ENCODE measurements at regions not wholly inside any gene's neighbourhood (a gene's known extent, or its start where the extent isn't known, plus 50 kb on each side); places are given as distances from the start of the nearest gene placed in this dataset.

DNA sequence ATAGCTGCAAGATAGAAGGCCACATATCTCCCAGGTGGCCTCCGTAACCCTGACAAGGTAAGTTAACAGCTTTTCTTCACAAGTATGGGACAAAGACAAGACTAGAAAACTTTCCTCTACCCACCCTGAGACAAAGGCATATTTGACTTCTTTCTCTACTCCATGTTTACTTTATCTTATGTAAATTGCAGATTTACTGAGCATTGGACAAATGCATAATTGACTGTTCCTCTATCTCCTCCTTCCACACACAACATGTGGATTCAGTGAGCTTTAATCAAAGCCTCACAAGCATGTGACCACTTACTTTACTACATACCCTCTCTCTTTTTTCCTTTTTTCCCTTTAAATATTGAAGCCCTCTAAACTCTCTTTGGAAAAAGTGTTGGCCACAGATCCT lies 289.1 kb upstream of the TMTC1 start:
- intact Hi-C loops (cut with DNase I), result no loop called here
- DNase-seq (ENCODE audit: low spot score), result no peak

DNA sequence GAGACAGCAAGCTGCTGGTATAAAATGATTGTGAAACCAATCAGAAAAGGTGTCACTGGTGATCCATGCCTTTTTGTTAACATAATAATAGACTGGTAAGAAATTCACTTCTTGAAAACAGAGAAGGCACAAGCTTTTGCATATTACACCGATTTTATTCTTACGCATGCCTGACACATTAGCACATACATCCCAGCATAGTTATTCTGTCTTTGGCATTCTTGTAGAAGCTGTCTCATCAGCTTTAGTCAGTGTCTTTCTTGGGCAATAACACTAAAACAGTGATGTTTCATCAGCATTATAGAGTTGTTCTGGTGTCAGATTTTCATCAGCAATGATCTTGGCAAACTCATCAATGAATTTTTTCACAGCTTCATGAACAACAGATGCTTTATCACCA lies 283.4 kb upstream of the TMTC1 start:
- intact Hi-C loops (cut with DNase I), result no loop called here
- DNase-seq (ENCODE audit: low spot score), result no peak

DNA sequence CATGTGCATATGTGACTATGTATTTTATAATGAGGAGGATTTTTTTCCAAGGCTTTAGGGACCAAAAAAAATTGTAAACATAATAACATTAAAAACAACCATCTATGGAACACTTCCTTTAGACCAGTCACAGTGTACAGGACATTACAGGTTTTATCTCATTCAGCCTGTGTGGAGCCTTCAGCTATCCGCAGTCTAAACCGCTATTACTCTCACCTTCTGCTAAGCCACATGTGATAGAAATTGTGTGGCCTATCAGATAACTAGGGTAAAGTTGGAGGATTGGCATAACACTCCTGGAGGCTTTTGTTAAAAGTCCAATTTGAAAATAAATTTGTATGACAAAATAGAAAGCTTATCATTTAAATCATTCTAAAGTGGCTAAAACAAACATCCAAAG lies 281.2 kb upstream of the TMTC1 start:
- no peak for DNase-seq (ENCODE audit: low spot score)
- intact Hi-C loops (cut with DNase I), result no loop called here

DNA sequence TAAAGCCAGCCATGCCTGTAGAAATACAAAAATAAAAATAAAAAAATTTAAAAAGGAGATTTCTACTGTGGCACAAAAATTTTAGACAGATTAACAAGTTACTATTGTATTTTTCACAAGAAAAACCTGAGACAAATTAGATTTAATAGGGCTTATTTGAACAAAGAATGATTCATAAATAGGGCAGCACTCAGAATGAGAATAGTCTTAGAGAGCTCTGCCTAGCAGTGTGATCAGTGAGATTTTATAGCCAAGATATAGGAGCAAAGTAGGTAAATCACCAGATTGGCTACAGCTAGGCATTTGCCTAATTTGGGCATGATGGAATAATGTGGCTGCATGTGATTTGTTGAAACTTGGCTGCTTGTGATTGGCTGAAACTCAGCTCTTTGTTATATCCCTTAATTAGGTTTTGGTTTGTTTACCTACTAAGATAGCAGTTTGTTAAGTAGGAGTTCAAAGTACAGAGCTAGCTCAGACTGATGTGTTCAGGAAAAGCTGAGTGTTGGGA lies 279.7 kb upstream of the TMTC1 start:
- DNase-seq (ENCODE audit: low spot score), result no peak
- intact Hi-C loops (cut with DNase I), result no loop called here

DNA sequence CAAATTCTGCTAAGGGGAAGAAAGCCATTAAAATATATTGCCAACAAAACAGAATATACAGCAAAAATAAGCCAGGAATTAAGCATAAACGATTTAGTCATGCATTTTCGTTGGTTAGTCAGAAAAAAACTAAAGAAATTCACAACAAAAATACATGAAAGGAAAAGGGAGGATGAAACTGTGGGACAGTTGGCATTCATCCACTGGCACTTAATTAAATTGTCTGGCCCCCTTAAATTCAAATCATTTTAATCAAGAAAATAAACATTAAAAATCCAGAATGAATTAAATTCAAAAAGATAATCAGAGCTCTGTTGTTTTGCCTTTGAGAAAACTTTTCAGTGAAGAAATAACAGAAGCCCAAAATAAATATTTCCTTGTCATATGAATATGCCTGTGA lies 264.6 kb upstream of the TMTC1 start:
- intact Hi-C loops (cut with DNase I), result no loop called here
- no peak for DNase-seq (ENCODE audit: low spot score)

DNA sequence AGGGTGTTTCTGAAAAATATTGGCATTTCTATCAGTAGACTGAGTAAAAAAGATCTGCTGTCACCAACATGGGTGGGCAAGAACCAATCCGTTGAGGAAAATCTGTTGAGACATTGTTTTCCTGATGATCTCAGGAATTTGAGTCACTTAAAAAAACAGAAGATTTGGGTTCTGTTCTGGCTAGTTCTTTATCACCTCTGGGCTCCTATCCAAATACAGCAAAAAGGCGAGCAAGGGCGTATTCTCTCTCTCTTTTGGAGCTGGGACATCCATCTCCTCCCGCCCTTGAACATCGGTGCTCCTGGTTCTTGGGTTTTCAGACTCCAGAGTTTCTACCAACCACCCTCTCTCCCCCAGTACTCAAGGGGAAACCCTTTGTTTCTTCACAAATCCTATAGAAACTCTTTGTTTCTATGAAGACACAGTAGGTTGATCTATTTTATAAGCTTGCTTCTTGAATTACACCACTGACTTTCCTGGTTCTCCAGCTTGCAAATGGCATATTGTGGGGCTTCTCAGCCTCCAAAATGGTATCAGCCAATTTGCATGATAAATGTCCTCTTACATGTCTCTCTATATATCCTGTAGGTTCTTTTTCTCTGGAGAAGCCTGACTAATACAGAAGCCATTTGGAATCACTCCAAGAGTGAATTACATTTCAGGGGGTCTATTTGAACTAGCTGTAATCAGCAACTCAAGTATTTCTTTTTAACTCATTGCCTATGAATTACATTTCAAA lies 263.9 kb upstream of the TMTC1 start:
- DNase-seq (ENCODE audit: low spot score), result no peak
- intact Hi-C loops (cut with DNase I), result no loop called here

DNA sequence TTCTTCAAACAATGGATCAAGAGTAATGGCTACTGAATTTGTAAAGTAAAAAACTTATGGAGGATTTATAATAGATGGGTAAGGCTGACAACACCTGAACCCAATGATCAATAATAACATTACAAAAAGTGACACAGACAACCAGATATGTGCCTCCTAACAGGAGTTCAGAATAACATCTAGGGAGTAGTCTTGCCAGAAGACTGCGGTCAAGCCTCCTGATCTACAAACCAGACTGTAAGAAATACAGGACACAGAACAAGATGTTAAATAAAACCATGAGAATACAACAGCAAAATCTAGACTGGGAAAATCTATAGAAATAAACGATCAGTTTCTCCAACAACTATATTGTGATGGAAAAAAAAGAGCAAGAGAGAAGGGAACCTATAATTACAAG lies 262.6 kb upstream of the TMTC1 start:
- no peak for DNase-seq (ENCODE audit: low spot score)
- intact Hi-C loops (cut with DNase I), result no loop called here

DNA sequence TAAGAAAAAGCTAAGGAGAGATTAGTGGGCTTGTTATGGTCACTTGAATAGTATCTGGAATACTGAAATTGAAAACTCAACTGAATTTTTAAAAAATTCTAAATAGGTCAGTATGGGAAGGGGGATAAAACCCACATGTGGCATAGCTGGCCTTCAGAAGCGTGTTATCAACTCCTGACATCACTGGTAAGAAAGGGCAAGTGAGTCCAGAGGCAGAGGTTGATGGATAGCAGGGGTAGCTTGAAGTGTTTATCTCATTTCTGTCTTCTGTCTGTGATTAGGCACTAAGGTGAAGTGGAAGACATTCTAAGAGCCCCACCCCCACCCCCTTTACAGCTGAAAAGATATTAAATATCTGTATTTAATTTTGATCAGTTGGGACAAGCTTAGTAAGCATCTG lies 261.4 kb upstream of the TMTC1 start:
- no peak for DNase-seq (ENCODE audit: low spot score)
- intact Hi-C loops (cut with DNase I), result no loop called here

DNA sequence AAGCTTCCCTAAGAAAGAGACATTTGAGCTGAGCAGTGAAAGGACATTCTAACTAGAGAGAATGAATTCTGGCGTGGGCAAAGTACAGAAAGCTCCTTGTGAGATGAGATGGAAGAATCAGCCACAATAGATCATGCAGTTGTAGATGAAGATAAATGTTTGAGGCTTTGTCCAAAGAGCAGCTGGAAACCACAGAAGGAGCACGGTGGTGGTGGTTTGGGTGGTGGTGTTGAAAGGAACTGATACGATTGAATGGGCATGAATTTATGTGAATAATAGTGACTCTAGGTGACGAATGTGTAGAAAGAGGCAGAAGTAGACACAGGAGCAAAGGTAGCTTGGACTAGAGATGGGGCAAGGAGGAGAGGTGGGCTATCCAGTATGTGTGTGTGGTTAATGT lies 260.5 kb upstream of the TMTC1 start:
- DNase-seq (ENCODE audit: low spot score), result no peak
- intact Hi-C loops (cut with DNase I), result no loop called here

DNA sequence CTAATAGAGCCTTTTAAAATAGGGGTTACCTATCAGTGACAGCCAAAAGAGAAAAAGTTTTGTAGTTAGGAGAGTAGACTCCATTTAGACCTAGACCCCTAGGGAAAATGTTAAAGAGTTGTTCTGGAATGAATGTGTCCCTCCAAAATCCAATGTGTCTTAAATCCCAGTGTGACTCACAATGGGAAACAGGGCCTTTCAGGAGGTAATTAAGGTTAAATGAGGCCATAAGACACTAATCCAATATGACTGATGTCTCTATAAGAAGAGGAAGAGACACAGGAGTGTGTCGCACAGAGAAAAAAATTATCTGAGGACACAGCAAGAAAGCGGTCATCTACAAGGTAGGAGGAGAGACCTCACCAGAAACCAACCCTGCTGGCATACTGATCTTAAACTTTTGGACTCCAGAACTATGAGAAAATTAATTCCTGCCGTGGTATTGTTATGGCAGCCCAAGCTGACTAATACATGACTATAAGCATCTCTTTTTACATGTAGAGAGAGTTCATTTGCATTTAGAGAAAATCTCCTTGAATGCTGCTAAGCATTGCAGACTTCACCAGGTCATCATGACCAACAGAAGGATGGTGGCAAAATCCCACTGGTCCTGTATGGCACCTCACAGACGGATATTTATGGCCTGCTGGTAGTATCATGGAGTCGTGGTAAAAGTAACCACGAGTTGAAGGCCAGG lies 259.6 kb upstream of the TMTC1 start:
- intact Hi-C loops (cut with DNase I), result no loop called here
- no peak for DNase-seq (ENCODE audit: low spot score)

DNA sequence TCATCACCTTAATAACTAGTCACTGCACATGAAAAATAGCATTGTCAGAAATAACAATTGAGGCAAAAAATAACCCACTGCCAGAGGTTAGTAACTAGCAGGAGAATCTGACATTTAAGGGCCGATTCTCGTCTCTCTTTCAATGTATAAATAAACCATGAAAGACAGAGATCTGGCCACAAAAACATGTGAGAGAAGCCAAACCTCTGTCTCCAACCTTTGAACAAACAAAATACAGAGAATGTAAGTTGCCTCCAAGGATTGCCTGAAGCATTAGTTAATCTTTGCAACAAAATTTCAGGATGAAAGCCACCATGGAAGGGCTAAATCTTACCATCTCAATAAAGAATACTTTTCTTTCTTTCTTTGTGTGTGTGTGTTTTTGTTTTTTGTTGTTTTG lies 257.4 kb upstream of the TMTC1 start:
- intact Hi-C loops (cut with DNase I), result no loop called here
- no peak for DNase-seq (ENCODE audit: low spot score)

DNA sequence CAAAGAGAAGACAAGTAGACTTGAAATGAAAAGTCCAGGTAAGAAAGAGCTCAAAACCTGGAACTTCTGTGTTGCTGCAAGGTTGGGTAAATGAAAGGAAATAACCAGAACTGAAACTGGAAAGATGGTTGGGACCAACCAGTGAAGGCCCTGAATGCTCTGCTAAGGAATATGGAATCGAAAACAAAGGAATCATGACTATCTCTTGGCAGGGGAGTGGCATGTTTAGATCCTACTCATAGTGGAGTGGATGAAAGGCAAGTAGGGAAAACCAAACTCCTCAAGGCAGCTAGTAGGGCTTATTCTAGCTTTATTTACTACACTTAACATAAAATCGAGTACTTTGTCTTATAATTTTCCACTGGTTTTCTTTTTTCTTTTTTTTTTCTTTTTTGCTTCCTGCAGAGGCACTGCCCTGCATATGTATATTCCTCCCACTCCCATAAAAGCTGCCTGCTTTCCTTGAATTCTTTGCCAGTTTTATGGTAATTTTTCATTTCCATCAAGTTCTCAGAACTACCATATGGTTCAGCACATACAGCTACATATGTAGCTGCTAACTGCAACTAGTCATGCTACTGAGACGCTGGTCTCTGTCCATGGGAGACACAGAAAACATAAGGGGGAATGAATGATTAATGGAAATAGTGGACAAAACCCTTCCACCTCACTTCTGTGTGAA lies 247.1 kb upstream of the TMTC1 start:
- intact Hi-C loops (cut with DNase I), result no loop called here
- no peak for DNase-seq (ENCODE audit: low spot score)

DNA sequence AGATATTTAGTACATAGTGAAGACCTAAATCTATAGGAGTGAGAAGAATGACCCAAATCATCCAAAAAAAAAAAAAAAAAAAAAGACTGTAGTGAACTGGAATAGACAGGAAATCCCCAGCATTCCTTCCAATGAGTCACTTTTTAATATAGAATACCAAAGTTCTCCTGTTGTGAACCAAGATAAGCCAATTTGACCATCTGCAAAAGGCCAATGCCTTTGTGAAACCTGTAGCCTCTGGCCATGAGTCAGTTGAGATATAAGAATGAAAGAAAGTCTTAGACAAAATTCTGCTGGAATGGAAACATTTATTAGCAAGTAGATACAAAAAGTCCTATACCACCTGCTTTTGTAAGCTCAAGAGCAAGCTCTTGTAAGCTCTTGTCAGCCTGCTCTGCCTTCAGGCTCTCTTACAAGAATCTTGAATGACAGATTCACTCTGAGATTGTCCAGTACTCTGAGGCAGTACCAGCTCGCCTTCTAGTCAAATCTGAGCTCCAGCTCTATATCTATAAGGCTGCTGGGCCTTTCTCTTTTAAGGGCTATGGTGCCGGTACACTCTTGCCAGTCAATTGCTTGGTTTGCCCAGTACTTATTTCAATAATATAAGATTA lies 243.0 kb upstream of the TMTC1 start:
- no peak for DNase-seq (ENCODE audit: low spot score)

DNA sequence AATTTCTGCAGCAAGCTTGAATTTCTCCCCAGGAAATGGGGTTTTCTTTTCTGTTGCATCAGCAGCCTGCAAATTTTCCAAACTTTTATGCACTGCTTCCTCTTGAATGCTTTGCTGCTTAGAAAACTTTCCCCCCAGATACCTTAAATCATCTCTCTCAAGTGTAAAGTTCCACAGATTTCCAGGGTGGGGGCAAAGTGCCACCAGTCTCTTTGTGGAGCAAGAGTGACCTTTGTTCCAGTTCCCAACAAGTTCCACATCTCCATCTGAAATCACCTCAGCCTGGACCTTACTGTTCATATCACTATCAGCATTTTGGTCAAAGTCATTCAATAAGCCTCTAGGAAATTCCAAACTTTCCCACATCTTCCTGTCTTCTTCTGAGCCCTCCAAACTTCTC lies 241.6 kb upstream of the TMTC1 start:
- DNase-seq (ENCODE audit: low spot score), result no peak

More for the DNA sequence above, 243.0 kb upstream of the TMTC1 start:
- intact Hi-C loops (cut with DNase I), result no loop called here

DNA sequence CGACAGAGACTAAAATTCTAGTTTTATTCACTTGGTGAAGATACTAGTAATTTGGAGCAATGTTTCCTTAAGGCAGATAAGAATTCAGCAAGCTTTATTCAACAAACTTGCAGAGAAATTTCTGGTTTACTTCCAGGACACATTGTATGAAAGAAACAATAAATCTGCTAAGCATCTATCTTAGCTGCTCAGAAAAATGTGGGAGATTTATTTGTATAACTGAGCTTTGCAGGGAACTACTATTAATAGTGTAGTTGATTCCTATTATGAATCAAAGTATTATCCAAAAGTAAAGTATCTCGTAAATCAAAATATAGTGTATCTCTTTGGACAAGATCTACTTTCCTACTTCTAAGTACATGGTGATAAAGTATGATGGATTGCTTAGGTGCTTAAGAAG lies 239.4 kb upstream of the TMTC1 start:
- intact Hi-C loops (cut with DNase I), result no loop called here

More for the DNA sequence above, 241.6 kb upstream of the TMTC1 start:
- intact Hi-C loops (cut with DNase I), result no loop called here

DNA sequence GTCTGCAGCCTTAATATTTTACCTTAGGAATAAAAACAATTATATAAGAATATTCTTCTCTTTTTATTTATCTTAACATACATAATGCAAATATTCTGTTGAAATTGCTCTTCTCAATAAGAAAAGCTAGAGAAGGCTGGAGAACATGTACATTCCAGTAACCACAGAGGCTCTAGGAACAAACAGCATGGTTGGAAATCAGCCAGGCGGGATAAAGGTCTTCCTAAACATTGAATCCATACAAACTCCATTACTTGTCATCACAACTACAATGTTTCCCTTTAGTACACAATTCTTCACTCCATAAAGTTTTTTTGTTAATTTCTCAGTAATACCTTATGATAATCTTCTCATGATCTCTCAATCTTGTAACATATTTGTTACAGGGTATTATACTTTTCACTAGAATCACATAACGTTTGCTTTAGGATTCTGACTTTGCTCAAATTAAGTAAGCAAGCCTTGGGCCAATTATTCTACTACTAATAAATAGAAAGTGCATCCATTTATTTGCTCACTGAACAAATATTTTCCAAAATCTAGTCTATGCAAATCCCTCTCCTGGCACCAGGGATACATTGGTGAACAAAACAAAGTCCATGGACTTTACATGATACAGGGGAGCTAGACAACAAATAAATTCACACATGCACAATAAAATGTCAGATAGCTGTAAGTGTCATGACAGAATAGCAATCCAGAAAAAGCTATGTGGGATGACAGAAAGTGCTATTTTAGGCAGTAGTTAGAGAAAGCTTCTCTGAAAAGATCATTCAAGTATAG lies 237.5 kb upstream of the TMTC1 start:
- intact Hi-C loops (cut with DNase I), result no loop called here
- no peak for DNase-seq (ENCODE audit: low spot score)

More for the DNA sequence above, 239.4 kb upstream of the TMTC1 start:
- no peak for DNase-seq (ENCODE audit: low spot score)

DNA sequence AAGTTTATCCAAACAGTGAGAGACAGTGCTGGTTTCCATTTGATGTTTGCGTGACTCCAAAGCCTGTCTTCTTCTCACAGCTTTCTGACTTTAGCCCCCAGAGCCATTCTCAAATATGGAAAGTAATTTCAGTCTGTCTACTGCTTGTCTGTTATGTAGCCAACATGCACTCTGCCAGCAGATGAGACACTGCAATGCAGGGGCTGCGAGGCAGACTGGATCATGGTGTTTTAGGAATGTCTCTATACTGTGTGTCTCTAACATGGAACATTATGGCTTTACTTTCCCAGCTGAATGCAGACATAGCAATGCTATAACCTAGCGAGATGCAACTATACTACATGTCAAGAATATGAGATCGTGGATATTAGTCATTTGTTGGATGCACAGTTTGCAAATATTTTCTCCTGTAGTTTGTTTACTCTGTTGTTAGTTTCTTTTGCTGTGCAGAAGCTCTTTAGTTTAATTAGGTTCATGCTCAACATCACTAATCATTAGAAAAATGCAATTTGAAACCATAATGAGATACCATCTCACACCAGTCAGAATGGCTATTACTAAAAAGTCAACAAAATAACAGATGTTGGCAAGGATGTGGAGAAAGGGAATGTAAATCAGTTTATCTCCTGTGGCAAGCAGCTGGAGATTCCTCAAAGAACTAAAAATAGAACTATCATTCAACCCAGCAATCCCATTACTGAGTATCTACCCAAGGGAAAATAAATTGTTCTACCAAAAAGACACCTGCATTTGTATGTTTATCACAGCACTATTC lies 235.8 kb upstream of the TMTC1 start:
- no peak for DNase-seq (ENCODE audit: low spot score)
- intact Hi-C loops (cut with DNase I), result no loop called here

DNA sequence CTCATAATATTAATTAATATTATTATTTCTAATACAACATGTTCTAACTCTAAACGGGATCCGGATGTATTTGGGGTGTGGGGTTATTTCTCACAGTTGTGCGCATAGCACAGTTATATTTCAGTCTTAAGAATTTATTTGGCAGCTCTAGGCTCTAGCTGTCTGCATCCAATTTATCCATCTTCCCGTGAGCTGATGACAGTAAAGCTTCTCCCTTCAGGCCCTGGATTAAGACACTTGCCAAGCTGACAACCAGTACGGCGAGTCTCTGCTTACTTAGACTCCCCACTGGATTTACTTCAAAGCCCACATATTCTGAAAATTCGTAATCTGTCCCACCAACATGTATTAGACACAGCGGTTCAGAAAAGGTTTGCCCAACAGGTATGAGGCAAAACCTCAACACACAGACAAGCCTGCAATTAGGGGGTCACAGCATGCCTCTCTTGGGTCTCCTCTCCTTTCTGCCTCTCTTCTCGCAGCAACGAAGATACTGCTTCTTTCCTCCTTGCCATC lies 232.9 kb upstream of the TMTC1 start:
- no peak for DNase-seq (ENCODE audit: low spot score)
- intact Hi-C loops (cut with DNase I), result no loop called here

Data from posterior vena cava (tissue), 2 donors.